GM11168 (cell line): ENCODE measurements at regions not wholly inside any gene's neighbourhood (a gene's known extent, or its start where the extent isn't known, plus 50 kb on each side); places are given as distances from the start of the nearest gene placed in this dataset.

ENCODE experiments used
- in situ Hi-C: fragments of 300-500 bp; cut with MboI; formaldehyde crosslinking; loops from one replicate; pipeline ENCODE4 v1.12.0; 2022; ENCODE audit warnings: low sequenced_read_pairs; ENCODE audit not compliant: unreplicated experiment

- in situ Hi-C loops, result no loop called here
These were observed 140.5 kb upstream of the OPRM1 start for GRCh38 chr6:153898360-153899059.

GRCh38 chr6:153882411-153882810 lies 156.6 kb upstream of the OPRM1 start:
- in situ Hi-C loops, result no loop called here

- in situ Hi-C loops, result no loop called here
These were observed 165.5 kb upstream of the OPRM1 start for GRCh38 chr6:153873541-153873940.

- in situ Hi-C loops, result no loop called here
These were observed 166.1 kb upstream of the OPRM1 start for GRCh38 chr6:153872946-153873345.

GRCh38 chr6:153862927-153863326 lies 176.1 kb upstream of the OPRM1 start:
- in situ Hi-C loops, result no loop called here

- in situ Hi-C loops, result no loop called here
These were observed 176.9 kb upstream of the OPRM1 start for GRCh38 chr6:153862139-153862538.

GRCh38 chr6:153858529-153858928 lies 180.5 kb upstream of the OPRM1 start:
- in situ Hi-C loops, result no loop called here

GRCh38 chr6:153856929-153857376 lies 182.1 kb upstream of the OPRM1 start:
- in situ Hi-C loops, result no loop called here

GRCh38 chr6:153852481-153852880 lies 186.6 kb upstream of the OPRM1 start:
- in situ Hi-C loops, result no loop called here

- in situ Hi-C loops, result no loop called here
These were observed 187.0 kb upstream of the OPRM1 start for GRCh38 chr6:153852034-153852433.

GRCh38 chr6:153849072-153849779 lies 189.8 kb upstream of the OPRM1 start:
- in situ Hi-C loops, result no loop called here

GRCh38 chr6:153843420-153843819 lies 195.6 kb upstream of the OPRM1 start:
- in situ Hi-C loops, result no loop called here

GRCh38 chr6:153842491-153842890 lies 196.5 kb upstream of the OPRM1 start:
- in situ Hi-C loops, result no loop called here

- in situ Hi-C loops, result no loop called here
These were observed 198.8 kb upstream of the OPRM1 start for GRCh38 chr6:153840039-153840850.

GRCh38 chr6:153832543-153832942 lies 206.5 kb upstream of the OPRM1 start:
- in situ Hi-C loops, result no loop called here

- in situ Hi-C loops, result no loop called here
These were observed 207.5 kb upstream of the OPRM1 start for GRCh38 chr6:153831350-153832078.

GRCh38 chr6:153817173-153817572 lies 221.9 kb upstream of the OPRM1 start:
- in situ Hi-C loops, result no loop called here

- in situ Hi-C loops, result no loop called here
These were observed 222.7 kb upstream of the OPRM1 start for GRCh38 chr6:153816366-153816765.

- in situ Hi-C loops, result no loop called here
These were observed 224.9 kb upstream of the OPRM1 start for GRCh38 chr6:153814136-153814535.

- in situ Hi-C loops, result no loop called here
These were observed 234.2 kb upstream of the OPRM1 start for GRCh38 chr6:153804755-153805330.
